Lower lobe of right lung (tissue), 2 donors: ENCODE measurements at regions not wholly inside any gene's neighbourhood (a gene's known extent, or its start where the extent isn't known, plus 50 kb on each side); places are given as distances from the start of the nearest gene placed in this dataset.

Source experiments
- ATAC-seq, 2 donors: fragments of 200-7000 bp; cut with Tn5 transposase; one replicate each; pipeline ENCODE4 v1.9.1; 2020 to 2022; ENCODE audit warnings: mild to moderate bottlenecking in 2 of 2, moderate library complexity in 2 of 2
- DNase-seq: peaks from one replicate; pipeline ENCODE4 v3.0.0-alpha.2; 2020
- H3K27ac ChIP-seq: fragments of 200-600 bp; one replicate; pipeline ENCODE4 v1.8.0; 2022
- H3K27me3 ChIP-seq: fragments of 200-600 bp; one replicate; pipeline ENCODE4 v1.8.0; 2022; ENCODE audit warnings: low read depth
- H3K36me3 ChIP-seq: fragments of 200-600 bp; one replicate; pipeline ENCODE4 v1.8.0; 2022; ENCODE audit warnings: mild to moderate bottlenecking
- H3K4me1 ChIP-seq: fragments of 200-600 bp; one replicate; pipeline ENCODE4 v1.8.0; 2022
- H3K4me3 ChIP-seq: fragments of 200-600 bp; one replicate; pipeline ENCODE4 v1.8.0; 2022; ENCODE audit warnings: mild to moderate bottlenecking
- H3K9me3 ChIP-seq: fragments of 200-600 bp; one replicate; pipeline ENCODE4 v1.8.0; 2022
- CTCF ChIP-seq: fragments of 200-600 bp; IDR thresholded peaks from one replicate; pipeline ENCODE4 v1.8.0; 2022; ENCODE audit warnings: antibody characterized with exemption, mild to moderate bottlenecking
- intact Hi-C: fragments of 100-400 bp; cut with DNase I; formaldehyde crosslinking; loops from one replicate; pipeline ENCODE4 v1.11.0; 2022
- donor health status: DM: no; HTN: yes; CAD: no; lungs with severe emphysema.

GRCh38 chr11:8858808-8859207 is 52.2 kb upstream of the AKIP1 start:
- H3K27me3 ChIP-seq, result no peaks in the 10 kb centered on the region
- no peak for TF ChIP-seq CTCF

More at GRCh38 chr11:8858808-8859207, 52.2 kb upstream of the AKIP1 start:
- no peaks in the 10 kb centered on the region for H3K9me3 ChIP-seq
- intact Hi-C loops, result no loop called here
- H3K4me1 ChIP-seq, result peaks cover 9% of the 10 kb centered on the region
- DNase-seq (no peak), ATAC-seq (no peak)
- H3K27ac ChIP-seq, result no peak overlapping the region
- no peaks in the 10 kb centered on the region for H3K36me3 ChIP-seq
- no peak overlapping the region for H3K4me3 ChIP-seq
